ENCODE measurements at regions not wholly inside any gene's neighbourhood (a gene's known extent, or its start where the extent isn't known, plus 50 kb on each side); places are given as distances from the start of the nearest gene placed in this dataset.

- H3K4me2 ChIP-seq: no peak overlapping the region
These were observed 181.1 kb upstream of the PRSS16 start for GRCh38 chr6:27066381-27066780.

DNA sequence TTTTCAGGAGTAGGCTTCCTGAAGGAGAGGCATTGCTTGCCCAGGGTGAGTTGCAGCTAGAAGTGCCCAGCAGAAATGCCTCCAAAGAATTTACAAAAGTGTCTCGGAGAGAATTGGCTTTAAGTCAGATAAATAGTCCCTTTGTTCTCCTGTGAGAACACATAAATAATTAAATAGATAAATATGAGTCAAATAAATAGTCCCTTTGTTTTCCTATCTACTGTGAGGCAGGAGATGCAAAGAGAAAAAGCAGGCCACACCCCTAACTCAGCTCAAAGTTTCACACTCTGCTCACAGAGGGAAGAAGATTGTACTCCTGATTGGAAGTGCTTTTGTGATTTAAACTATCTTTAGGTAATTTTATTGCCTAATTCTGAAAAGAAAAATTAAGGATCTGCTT lies 180.7 kb upstream of the PRSS16 start:
- H3K9ac ChIP-seq: no peak overlapping the region

More at GRCh38 chr6:27066381-27066780, 181.1 kb upstream of the PRSS16 start:
- H4K20me1 ChIP-seq: no peaks in the 10 kb centered on the region
- H3K36me3 ChIP-seq: no peaks in the 10 kb centered on the region
- H3K4me1 ChIP-seq: no peaks in the 10 kb centered on the region
- no peaks in the 10 kb centered on the region for H3K9me3 ChIP-seq (replicated peaks in 1 of 11)
- H3K27me3 ChIP-seq: no peaks in the 10 kb centered on the region
- no peak overlapping the region for H3K4me3 ChIP-seq
- H3K9ac ChIP-seq: no peak overlapping the region
- no peak overlapping the region for H3K27ac ChIP-seq
- no peak for TF ChIP-seq Cebpa-rat (IDR thresholded peaks at IDR 0.05)

GRCh38 chr6:27073441-27073840 lies 174.1 kb upstream of the PRSS16 start:
- Histone ChIP-seq H3K4me2 (no peak overlapping the region), H3K9me3 (replicated peaks in 1 of 11) (no peaks in the 10 kb centered on the region), H3K9ac (no peak overlapping the region), H4K20me1 (no peaks in the 10 kb centered on the region), H3K27ac (no peak overlapping the region), H3K27me3 (no peaks in the 10 kb centered on the region), H3K4me3 (no peak overlapping the region), H3K4me1 (peaks cover 0 to 2% (median under 1%) of the 10 kb centered on the region in 10 experiments; a peak in 2 of 20 replicates), H3K36me3 (no peaks in the 10 kb centered on the region)
- TF ChIP-seq Cebpa-rat (IDR thresholded peaks at IDR 0.05): no peak

More for the DNA sequence above, 180.7 kb upstream of the PRSS16 start:
- Histone ChIP-seq H3K36me3 (no peaks in the 10 kb centered on the region), H3K4me2 (no peak overlapping the region), H3K27me3 (no peaks in the 10 kb centered on the region), H3K4me1 (no peaks in the 10 kb centered on the region), H3K4me3 (no peak overlapping the region), H4K20me1 (no peaks in the 10 kb centered on the region), H3K9me3 (replicated peaks in 1 of 11) (no peaks in the 10 kb centered on the region), H3K27ac (no peak overlapping the region)
- no peak for TF ChIP-seq Cebpa-rat (IDR thresholded peaks at IDR 0.05)

- no peak overlapping the region for H3K4me2 ChIP-seq
- no peak for TF ChIP-seq Cebpa-rat (IDR thresholded peaks at IDR 0.05)
- H3K9me3 ChIP-seq (replicated peaks in 1 of 11): no peaks in the 10 kb centered on the region
- no peaks in the 10 kb centered on the region for H4K20me1 ChIP-seq
- H3K4me3 ChIP-seq: no peak overlapping the region
- no peaks in the 10 kb centered on the region for H3K27me3 ChIP-seq
- H3K4me1 ChIP-seq: peaks cover 0 to 5% (median 2%) of the 10 kb centered on the region in 10 experiments; a peak in 4 of 20 replicates
- no peaks in the 10 kb centered on the region for H3K36me3 ChIP-seq
- H3K9ac ChIP-seq: no peak overlapping the region
- no peak overlapping the region for H3K27ac ChIP-seq
These were observed 171.4 kb upstream of the PRSS16 start for GRCh38 chr6:27076116-27076515.

DNA sequence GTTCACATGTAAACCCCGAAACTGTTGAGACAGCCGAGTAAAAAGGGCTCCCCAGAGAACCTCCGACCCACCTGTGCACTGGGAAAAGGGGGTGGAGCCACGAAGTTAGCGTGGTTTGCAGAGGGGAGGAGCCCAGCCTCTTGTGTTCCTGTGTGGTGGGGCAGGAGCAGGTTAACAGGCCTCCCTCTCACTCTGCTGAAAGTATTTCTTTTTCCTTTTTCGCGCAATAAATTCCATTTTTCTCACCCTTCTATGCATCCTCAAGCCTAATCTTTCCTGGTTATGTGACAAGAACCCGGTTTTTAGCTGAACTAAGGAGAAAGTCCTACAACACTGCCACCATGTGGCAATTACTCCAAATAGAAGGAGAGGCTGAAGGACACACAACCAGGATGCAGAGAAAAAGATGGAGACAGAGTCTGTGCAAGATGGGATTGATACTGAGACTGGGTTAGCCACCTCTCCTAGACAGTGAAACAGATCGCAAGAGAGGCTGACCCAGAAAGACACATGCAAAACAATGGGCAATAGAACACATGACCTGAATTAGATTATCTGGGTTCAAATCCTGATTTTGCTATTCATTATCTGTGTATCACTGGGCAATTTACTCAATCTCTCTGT lies 168.7 kb upstream of the PRSS16 start:
- H3K27me3 ChIP-seq: no peaks in the 10 kb centered on the region
- peak overlapping the region in 7 of 11 experiments; percentile 4 to 51 (median 30); a peak in 8 of 22 replicates for H3K9ac ChIP-seq
- no peaks in the 10 kb centered on the region for H3K36me3 ChIP-seq
- peak overlapping the region; percentile 39 to 65 (median 54); a peak in 19 of 20 replicates for H3K4me3 ChIP-seq
- no peaks in the 10 kb centered on the region for H3K9me3 ChIP-seq (replicated peaks in 1 of 11)
- H3K4me2 ChIP-seq: peak overlapping the region; percentile 65 to 83 (median 77)
- peaks cover 0 to 5% (median 2%) of the 10 kb centered on the region in 10 experiments; a peak in 4 of 20 replicates for H3K4me1 ChIP-seq
- no peak for TF ChIP-seq Cebpa-rat (IDR thresholded peaks at IDR 0.05)
- no peak overlapping the region for H3K27ac ChIP-seq
- no peaks in the 10 kb centered on the region for H4K20me1 ChIP-seq

DNA sequence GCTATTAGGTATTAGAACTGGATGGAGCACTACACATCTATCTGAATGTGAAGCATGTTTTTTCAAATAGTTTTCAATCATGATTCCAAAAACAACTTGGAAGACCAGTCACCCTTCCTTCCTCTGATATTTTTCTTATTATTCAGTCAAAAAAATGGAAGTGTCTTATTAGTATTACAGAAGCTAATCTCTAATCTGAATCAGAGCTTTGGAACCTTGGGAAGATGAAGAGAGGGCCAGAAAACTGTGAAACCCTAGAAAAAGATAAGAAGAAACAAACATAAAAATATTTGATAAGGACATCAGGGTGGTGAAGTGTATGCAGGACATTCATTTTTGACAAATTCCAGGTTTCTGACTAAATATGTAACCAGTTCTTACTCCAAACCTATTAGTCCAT lies 166.3 kb upstream of the PRSS16 start:
- H3K4me2 ChIP-seq: no peak overlapping the region
- H3K27ac ChIP-seq: no peak overlapping the region
- H3K4me1 ChIP-seq: peaks cover 0 to 7% (median 4%) of the 10 kb centered on the region in 10 experiments; a peak in 8 of 20 replicates
- H4K20me1 ChIP-seq: no peaks in the 10 kb centered on the region
- no peaks in the 10 kb centered on the region for H3K36me3 ChIP-seq
- H3K9ac ChIP-seq: no peak overlapping the region
- TF ChIP-seq Cebpa-rat (IDR thresholded peaks at IDR 0.05): no peak
- no peaks in the 10 kb centered on the region for H3K9me3 ChIP-seq (replicated peaks in 1 of 11)
- no peaks in the 10 kb centered on the region for H3K27me3 ChIP-seq
- H3K4me3 ChIP-seq: no peak overlapping the region

- Histone ChIP-seq H3K27ac (no peak overlapping the region), H4K20me1 (no peaks in the 10 kb centered on the region), H3K9ac (no peak overlapping the region), H3K9me3 (replicated peaks in 1 of 11) (no peaks in the 10 kb centered on the region), H3K4me3 (no peak overlapping the region), H3K4me2 (no peak overlapping the region), H3K4me1 (peaks cover 0 to 7% (median 4%) of the 10 kb centered on the region in 10 experiments; a peak in 8 of 20 replicates), H3K27me3 (no peaks in the 10 kb centered on the region), H3K36me3 (no peaks in the 10 kb centered on the region)
- no peak for TF ChIP-seq Cebpa-rat (IDR thresholded peaks at IDR 0.05)
These were observed 165.6 kb upstream of the PRSS16 start for GRCh38 chr6:27081931-27082330.

DNA sequence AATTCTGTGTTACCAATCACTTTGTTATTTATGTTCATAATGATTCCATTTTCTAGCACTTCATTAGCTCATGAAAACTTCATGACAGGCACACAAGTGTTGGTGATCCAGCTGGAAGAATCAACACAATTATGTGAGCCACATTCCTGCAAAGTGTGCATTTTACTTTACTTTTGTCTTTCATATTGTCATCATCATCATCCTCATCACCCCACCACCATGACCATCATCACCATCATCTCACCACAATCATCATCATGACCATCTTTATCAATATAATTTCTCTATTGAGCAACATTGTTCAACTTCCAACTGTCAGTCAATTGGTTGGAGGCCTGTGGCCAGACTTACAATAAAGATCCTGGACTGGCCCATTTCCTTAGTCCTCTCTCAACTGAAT lies 159.4 kb upstream of the PRSS16 start:
- Histone ChIP-seq H3K4me1 (peaks cover 0 to 14% (median 9%) of the 10 kb centered on the region in 10 experiments; a peak in 15 of 20 replicates), H3K9ac (no peak overlapping the region), H3K4me2 (no peak overlapping the region), H3K4me3 (no peak overlapping the region), H4K20me1 (no peaks in the 10 kb centered on the region), H3K9me3 (replicated peaks in 1 of 11) (no peaks in the 10 kb centered on the region), H3K27ac (no peak overlapping the region), H3K27me3 (peaks cover 0 to 11% (median 0%) of the 10 kb centered on the region in 11 experiments; a peak in 5 of 22 replicates), H3K36me3 (no peaks in the 10 kb centered on the region)
- TF ChIP-seq Cebpa-rat (IDR thresholded peaks at IDR 0.05): no peak

DNA sequence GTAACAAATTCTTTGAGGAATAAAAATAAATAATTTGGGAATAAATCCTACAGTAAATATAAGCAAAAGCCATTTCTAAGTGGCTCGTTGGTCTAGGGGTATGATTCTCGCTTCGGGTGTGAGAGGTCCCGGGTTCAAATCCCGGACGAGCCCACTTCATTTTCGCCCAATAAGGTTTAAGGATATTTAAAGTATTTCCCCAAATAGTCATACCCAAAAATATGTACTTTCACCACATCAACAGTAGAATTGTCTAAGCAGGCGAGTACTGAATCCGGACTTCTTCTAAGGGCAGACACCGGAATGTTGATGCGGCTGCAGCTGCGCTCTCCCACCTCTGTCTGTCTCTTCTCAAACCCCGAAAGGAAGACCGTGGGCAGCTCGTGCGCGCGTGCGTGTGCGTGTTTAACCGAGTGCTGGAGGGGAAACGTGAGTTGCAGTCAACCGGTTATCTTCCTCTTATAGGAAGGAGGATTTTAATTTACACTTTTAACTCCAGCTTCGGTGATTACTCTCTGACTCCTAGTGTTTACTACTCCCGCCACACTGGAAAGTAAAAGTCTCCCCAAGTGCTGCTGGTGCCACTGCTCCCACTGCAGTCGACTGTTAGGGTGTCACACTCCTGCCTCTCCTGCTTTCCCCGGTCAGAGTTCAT lies 155.7 kb upstream of the PRSS16 start:
- Histone ChIP-seq H3K4me3 (peak overlapping the region; percentile 35 to 64 (median 52)), H3K9me3 (replicated peaks in 1 of 11) (peaks cover 5 to 13% (median 7%) of the 10 kb centered on the region in 11 experiments), H3K27ac (peak overlapping the region in 1 of 11 experiments; percentile 32; a peak in 3 of 22 replicates), H3K9ac (peak overlapping the region; percentile 5 to 67 (median 53); a peak in 18 of 22 replicates), H3K27me3 (peaks cover 0 to 15% (median 5%) of the 10 kb centered on the region in 11 experiments; a peak in 13 of 22 replicates), H3K36me3 (0 out of 22 replicates have a peak, but pooled peaks cover 0 to 3% (median 0%) of the 10 kb centered on the region in 11 experiments), H3K4me1 (peaks cover 0 to 11% (median 9%) of the 10 kb centered on the region in 10 experiments; a peak in 13 of 20 replicates), H3K4me2 (peak overlapping the region; percentile 62 to 85 (median 72)), H4K20me1 (no peaks in the 10 kb centered on the region)
- TF ChIP-seq Cebpa-rat (IDR thresholded peaks at IDR 0.05): no peak

Data from BLaER1 treated with 17β-estradiol and CSF1 and Interleukin-3, amounts not matched to agents 10 nM and 100 nM (cell line).